ENCODE measurements at regions not wholly inside any gene's neighbourhood (a gene's known extent, or its start where the extent isn't known, plus 50 kb on each side); places are given as distances from the start of the nearest gene placed in this dataset.

DNA sequence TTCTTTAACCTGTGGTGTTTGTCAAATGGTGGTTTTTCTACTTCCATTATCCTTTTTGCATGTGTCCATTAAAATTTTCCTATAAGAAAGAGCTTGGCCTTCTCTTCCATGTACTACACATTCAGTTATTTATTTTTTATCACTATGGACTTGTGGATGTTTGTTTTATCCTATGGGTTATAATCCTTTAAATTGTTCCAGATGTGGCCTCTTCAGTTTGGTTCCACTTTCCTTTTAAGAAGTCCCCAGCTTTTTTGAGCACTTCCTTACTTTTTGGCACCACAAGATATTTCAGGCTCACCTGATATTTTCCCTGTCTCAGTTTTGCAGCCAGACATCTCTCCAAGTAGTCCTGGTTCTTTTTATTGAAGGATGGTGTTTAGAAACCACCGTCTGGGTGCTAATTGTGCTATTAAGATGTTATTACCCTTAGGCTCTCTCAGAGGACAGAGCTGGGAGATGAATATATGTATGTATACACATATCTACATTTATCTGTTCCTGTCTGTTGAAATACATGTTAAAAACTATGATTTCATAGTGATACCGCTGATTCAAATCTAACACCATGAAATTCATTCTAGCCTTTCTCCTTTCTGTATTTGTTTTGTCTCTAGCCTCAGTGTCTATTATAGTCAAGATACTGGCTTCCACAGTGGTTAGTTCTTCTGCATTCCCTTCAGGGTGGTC, 408.5 kb upstream of the RGS6 start:
- Histone ChIP-seq H3K4me1 (no peaks in the 10 kb centered on the region), H3K9me3 (no peaks in the 10 kb centered on the region), H3K27ac (no peak overlapping the region), H3K36me3 (no peaks in the 10 kb centered on the region), H3K9ac (ENCODE audit: low read depth in 2 of 2, low read length in 2 of 2) (no peak overlapping the region), H3K4me3 (no peak overlapping the region), H3K27me3 (no peaks in the 10 kb centered on the region)
- intact Hi-C loops (cut with DNase I) = no loop called here
- TF ChIP-seq, protein P1, sequence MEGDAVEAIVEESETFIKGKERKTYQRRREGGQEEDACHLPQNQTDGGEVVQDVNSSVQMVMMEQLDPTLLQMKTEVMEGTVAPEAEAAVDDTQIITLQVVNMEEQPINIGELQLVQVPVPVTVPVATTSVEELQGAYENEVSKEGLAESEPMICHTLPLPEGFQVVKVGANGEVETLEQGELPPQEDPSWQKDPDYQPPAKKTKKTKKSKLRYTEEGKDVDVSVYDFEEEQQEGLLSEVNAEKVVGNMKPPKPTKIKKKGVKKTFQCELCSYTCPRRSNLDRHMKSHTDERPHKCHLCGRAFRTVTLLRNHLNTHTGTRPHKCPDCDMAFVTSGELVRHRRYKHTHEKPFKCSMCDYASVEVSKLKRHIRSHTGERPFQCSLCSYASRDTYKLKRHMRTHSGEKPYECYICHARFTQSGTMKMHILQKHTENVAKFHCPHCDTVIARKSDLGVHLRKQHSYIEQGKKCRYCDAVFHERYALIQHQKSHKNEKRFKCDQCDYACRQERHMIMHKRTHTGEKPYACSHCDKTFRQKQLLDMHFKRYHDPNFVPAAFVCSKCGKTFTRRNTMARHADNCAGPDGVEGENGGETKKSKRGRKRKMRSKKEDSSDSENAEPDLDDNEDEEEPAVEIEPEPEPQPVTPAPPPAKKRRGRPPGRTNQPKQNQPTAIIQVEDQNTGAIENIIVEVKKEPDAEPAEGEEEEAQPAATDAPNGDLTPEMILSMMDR (IDR thresholded peaks at IDR 0.05) = no peak
- no peak for DNase-seq

DNA sequence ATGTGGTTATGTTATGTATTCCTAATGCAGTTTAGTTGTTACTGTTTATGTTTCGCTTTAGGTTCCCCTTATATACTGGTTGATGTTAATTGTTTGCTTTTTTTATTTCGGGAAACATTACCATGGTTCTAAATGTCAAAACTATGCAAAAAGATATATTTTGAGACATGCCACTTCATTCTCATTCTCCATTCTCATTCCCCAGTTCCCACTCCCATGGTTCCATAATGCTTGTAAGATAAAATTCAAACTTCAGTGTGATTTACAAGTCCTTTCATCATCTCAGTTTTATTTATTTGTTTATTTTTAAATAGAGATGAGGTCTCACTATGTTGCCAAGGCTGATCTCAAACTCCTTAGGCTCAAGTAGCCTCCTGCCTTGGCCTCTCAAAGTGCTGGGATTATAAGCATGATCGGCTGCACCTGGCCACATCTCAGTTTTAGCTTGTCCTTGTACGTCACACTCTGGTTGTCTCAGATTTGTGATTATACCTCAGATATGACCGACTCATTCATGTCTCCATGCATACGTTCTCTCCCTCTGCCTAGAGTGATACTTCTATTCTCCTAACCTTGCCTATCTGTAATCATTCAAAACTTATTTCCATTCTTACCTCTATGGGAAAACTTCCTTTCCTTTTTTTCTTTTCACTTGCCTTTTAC, 407.8 kb upstream of the RGS6 start:
- Histone ChIP-seq H3K9ac (ENCODE audit: low read depth in 2 of 2, low read length in 2 of 2) (no peak overlapping the region), H3K4me3 (no peak overlapping the region), H3K9me3 (no peaks in the 10 kb centered on the region), H3K36me3 (no peaks in the 10 kb centered on the region), H3K27me3 (no peaks in the 10 kb centered on the region), H3K27ac (no peak overlapping the region), H3K4me1 (no peaks in the 10 kb centered on the region)
- DNase-seq = no peak
- intact Hi-C loops (cut with DNase I) = no loop called here
- TF ChIP-seq, protein P1 (IDR thresholded peaks at IDR 0.05) = no peak

- no peak overlapping the region for H3K4me3 ChIP-seq
- H3K4me1 ChIP-seq = no peaks in the 10 kb centered on the region
- H3K9ac ChIP-seq (ENCODE audit: low read depth in 2 of 2, low read length in 2 of 2) = no peak overlapping the region
- no peaks in the 10 kb centered on the region for H3K27me3 ChIP-seq
- no peaks in the 10 kb centered on the region for H3K36me3 ChIP-seq
- no peak for DNase-seq
- intact Hi-C loops (cut with DNase I) = no loop called here
- TF ChIP-seq, protein P1 (IDR thresholded peaks at IDR 0.05) = no peak
- no peaks in the 10 kb centered on the region for H3K9me3 ChIP-seq
- no peak overlapping the region for H3K27ac ChIP-seq
Observed at GRCh38 chr14:71525663-71526221, 406.5 kb upstream of the RGS6 start.

DNA sequence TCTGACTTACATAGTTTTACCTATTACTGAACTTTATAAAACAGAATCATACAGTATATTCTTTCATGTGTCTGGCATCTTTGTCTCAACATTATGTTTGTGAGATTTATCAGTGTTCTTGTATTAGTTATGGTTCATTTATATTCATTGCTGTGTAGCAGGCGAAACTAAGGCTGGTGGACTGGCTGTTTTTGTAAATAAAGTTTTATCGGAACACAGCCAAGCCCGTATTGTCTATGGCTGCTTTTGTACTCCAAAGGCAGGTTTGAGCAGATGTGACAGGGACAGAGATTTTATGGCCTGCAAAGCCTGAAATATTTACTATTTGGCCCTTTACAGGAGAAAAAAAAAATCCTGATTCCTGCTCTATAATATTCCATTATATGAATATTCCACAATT, 405.8 kb upstream of the RGS6 start:
- Histone ChIP-seq H3K4me3 (no peak overlapping the region), H3K9me3 (no peaks in the 10 kb centered on the region), H3K27me3 (no peaks in the 10 kb centered on the region), H3K4me1 (no peaks in the 10 kb centered on the region), H3K9ac (ENCODE audit: low read depth in 2 of 2, low read length in 2 of 2) (no peak overlapping the region), H3K27ac (no peak overlapping the region), H3K36me3 (no peaks in the 10 kb centered on the region)
- TF ChIP-seq, protein P1 (IDR thresholded peaks at IDR 0.05) = no peak
- DNase-seq = no peak
- intact Hi-C loops (cut with DNase I) = no loop called here

- no peaks in the 10 kb centered on the region for H3K4me1 ChIP-seq
- no peak overlapping the region for H3K4me3 ChIP-seq
- H3K36me3 ChIP-seq = no peaks in the 10 kb centered on the region
- DNase-seq = no peak
- H3K9ac ChIP-seq (ENCODE audit: low read depth in 2 of 2, low read length in 2 of 2) = no peak overlapping the region
- intact Hi-C loops (cut with DNase I) = no loop called here
- no peaks in the 10 kb centered on the region for H3K27me3 ChIP-seq
- no peak overlapping the region for H3K27ac ChIP-seq
- H3K9me3 ChIP-seq = no peaks in the 10 kb centered on the region
- TF ChIP-seq, protein P1 (IDR thresholded peaks at IDR 0.05) = no peak
Observed at GRCh38 chr14:71527838-71528237, 404.4 kb upstream of the RGS6 start.

All from colonic mucosa (tissue), 4 donors.